Peyer's patch (tissue), 4 donors: ENCODE measurements at regions not wholly inside any gene's neighbourhood (a gene's known extent, or its start where the extent isn't known, plus 50 kb on each side); places are given as distances from the start of the nearest gene placed in this dataset.
A peak's percentile ranks its signal among the peaks of the same experiment; 100 is the strongest.
"Not testable (repeated sequence)": the region's sequence is repeated elsewhere in the genome, so short reads cannot be mapped to it uniquely, and the experiment has no call there.

Experiments used
- DNase-seq, 3 donors: peaks; one replicate each; pipeline ENCODE4 v3.0.0-alpha.2; 2017 to 2019
- H3K27ac ChIP-seq, 4 donors: fragments of 200-600 bp; sonication (generic); one replicate each; pipeline ENCODE4 v1.5.1; 2016 to 2019
- H3K27me3 ChIP-seq, 2 donors: fragments of 200-600 bp; sonication (generic); one replicate each; pipeline ENCODE4 v1.5.1; 2019
- H3K36me3 ChIP-seq, 3 donors: fragments of 200-600 bp; sonication (generic); one replicate each; pipeline ENCODE4 v1.5.1; 2016 to 2019
- H3K4me1 ChIP-seq, 4 donors: fragments of 200-600 bp; sonication (generic); one replicate each; pipeline ENCODE4 v1.5.1; 2016 to 2019
- H3K4me3 ChIP-seq, 4 donors: fragments of 200-600 bp; sonication (generic); 1 replicate in 3 of 4; 2 replicates in 1 of 4; pipeline ENCODE4 v1.5.1; 2016 to 2019; ENCODE audit warnings: mild to moderate bottlenecking in 1 of 4
- H3K9me3 ChIP-seq, 4 donors: fragments of 200-600 bp; sonication (generic); one replicate each; pipeline ENCODE4 v1.5.1; 2016 to 2019; ENCODE audit warnings: mild to moderate bottlenecking in 1 of 4
- POLR2A ChIP-seq, 2 donors: fragments of 450-650 bp; IDR thresholded peaks; one replicate each; pipeline ENCODE4 v1.5.1; 2017; ENCODE audit warnings: antibody characterized with exemption in 2 of 2, mild to moderate bottlenecking in 2 of 2, moderate library complexity in 2 of 2
- TF ChIP-seq, protein P1 (sequence below), 6 experiments: fragments of 450-650 bp in 4 of 6; fragments of 200-600 bp in 2 of 6; sonication (generic) in 1 of 6; IDR thresholded peaks; one replicate each; pipeline ENCODE4 v1.5.1; 2017 to 2019; ENCODE audit warnings: antibody characterized with exemption in 6 of 6, mild to moderate bottlenecking in 3 of 6, moderate library complexity in 1 of 6

DNA sequence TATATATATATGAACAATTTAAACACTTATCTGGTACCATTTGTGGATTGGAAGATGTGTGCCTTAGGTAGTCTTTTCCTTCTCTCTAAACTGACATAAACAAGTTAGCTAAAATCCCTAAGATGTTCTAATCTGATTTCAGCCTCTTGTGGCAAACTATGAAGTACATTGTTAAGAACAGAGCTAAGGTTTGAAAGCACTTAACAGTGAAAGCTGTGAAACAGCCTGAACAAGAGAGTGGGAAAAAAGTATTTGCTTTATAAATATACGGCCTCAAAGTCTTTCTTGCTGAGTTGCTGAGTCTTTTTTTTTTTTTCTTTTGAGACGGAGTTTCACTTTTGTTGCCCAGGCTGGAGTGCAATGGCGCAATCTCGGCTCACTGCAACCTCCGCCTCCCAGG is 53.7 kb upstream of the PELI2 start:
- Histone ChIP-seq H3K27ac (no peak overlapping the region), H3K36me3 (no peaks in the 10 kb centered on the region), H3K9me3 (no peaks in the 10 kb centered on the region), H3K4me3 (no peak overlapping the region), H3K4me1 (no peaks in the 10 kb centered on the region), H3K27me3 (no peaks in the 10 kb centered on the region)
- no peak for DNase-seq
- TF ChIP-seq, protein P1, sequence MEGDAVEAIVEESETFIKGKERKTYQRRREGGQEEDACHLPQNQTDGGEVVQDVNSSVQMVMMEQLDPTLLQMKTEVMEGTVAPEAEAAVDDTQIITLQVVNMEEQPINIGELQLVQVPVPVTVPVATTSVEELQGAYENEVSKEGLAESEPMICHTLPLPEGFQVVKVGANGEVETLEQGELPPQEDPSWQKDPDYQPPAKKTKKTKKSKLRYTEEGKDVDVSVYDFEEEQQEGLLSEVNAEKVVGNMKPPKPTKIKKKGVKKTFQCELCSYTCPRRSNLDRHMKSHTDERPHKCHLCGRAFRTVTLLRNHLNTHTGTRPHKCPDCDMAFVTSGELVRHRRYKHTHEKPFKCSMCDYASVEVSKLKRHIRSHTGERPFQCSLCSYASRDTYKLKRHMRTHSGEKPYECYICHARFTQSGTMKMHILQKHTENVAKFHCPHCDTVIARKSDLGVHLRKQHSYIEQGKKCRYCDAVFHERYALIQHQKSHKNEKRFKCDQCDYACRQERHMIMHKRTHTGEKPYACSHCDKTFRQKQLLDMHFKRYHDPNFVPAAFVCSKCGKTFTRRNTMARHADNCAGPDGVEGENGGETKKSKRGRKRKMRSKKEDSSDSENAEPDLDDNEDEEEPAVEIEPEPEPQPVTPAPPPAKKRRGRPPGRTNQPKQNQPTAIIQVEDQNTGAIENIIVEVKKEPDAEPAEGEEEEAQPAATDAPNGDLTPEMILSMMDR (IDR thresholded peaks at IDR 0.05), result no peak
- TF ChIP-seq POLR2A (IDR thresholded peaks at IDR 0.05), result no peak

DNA sequence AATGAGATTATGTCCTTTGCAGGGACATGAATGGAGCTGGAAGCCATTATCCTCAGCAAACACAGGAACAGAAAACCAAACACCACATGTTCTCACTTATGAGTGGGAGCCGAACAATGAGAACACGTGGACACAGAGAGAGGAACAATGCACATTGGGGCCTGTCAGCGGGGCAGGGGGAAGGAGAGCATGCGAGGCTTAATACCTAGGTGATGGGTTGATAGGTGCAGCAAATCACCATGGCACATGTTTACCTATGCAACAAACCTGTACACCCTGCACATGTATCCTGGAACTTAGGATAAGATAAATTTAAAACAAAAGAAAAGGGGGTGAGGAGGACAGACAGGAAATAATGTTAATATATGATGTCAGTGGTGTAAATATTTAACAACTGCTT is 53.0 kb upstream of the PELI2 start:
- not testable (repeated sequence) for H3K27me3 ChIP-seq, H3K36me3 ChIP-seq, H3K4me1 ChIP-seq, H3K4me3 ChIP-seq, DNase-seq, H3K9me3 ChIP-seq
- peak overlapping the region in 2 of 4 donors; percentile 2 to 23 for H3K27ac ChIP-seq

DNA sequence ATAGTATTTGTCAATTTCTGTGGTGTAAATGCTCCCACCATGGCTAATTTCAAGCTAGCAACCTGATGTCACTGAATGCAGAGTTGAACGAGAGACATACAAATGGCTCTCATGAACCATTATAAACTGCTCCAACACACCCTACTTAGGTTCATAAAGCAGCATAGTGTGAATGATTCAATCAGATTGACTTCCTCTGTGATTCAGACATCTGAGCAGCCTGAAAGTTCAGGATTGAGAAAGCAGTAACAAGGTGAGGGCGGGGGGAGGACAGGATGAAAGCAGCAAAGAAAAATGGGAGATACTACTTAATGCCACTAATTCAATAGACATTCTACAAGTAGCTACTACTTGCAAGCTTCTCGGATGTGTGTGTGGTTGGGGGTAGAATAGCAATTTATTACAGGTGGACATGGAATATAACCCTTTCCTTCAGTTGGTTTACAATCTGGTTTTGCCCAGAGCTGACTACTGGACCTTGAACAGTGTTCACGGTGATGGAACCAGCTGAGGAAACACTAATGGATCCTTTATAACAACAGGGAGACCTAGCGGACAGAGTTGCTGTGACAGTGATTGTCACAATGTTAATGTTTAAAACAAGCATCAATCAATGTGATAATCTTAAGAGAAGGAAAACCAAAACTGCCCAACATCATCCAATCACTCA is 52.5 kb upstream of the PELI2 start:
- Histone ChIP-seq H3K4me1 (no peaks in the 10 kb centered on the region), H3K9me3 (no peaks in the 10 kb centered on the region), H3K4me3 (no peak overlapping the region), H3K36me3 (no peaks in the 10 kb centered on the region), H3K27ac (peak overlapping the region in 2 of 4 donors; percentile 2 to 23), H3K27me3 (no peaks in the 10 kb centered on the region)
- no peak for TF ChIP-seq POLR2A (IDR thresholded peaks at IDR 0.05)
- TF ChIP-seq, protein P1 (IDR thresholded peaks at IDR 0.05), result peak in 1 of 6 experiments; percentile 17
- DNase-seq, result peak in 1 of 3 donors; percentile 51
